ENCODE measurements at regions not wholly inside any gene's neighbourhood (a gene's known extent, or its start where the extent isn't known, plus 50 kb on each side); places are given as distances from the start of the nearest gene placed in this dataset.

DNA sequence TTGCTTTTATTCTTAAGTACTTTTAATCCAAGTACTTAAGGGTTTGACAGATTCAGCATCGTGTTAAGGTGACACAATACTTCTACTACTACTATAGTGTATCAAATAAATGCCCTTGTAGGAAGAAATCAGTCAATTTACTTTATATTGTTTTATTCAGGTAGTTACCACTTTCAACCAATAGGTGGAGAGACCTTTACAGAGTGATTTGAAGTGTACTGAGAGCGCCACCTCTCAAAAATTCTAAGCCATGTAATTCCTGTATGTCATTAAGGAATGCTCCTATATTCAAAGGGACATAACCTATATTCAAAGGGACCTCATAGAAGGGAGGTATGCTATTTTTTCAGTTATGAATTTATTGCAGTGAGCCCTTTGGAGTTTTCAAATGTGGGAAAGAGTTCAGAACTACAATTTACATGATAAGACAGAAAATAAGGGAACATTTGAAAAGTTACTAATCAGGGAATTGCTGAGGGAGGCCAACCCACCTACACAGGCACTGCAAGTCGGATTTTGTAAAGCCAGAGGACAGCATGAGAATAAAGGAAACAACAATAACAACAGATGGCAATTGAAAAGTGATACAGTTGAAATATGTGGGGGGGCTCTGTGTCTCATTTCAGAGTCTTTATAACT is 955.6 kb downstream of the TBC1D32 start (continued):
- TF ChIP-seq, protein P1, sequence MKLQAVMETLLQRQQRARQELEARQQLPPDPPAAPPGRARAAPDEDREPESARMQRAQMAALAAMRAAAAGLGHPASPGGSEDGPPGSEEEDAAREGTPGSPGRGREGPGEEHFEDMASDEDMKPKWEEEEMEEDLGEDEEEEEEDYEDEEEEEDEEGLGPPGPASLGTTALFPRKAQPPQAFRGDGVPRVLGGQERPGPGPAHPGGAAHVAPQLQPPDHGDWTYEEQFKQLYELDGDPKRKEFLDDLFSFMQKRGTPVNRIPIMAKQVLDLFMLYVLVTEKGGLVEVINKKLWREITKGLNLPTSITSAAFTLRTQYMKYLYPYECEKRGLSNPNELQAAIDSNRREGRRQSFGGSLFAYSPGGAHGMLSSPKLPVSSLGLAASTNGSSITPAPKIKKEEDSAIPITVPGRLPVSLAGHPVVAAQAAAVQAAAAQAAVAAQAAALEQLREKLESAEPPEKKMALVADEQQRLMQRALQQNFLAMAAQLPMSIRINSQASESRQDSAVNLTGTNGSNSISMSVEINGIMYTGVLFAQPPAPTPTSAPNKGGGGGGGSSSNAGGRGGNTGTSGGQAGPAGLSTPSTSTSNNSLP (IDR thresholded peaks at IDR 0.05; ENCODE audit: low read depth, low read length), result peak; percentile 91
- TF ChIP-seq, protein P2, sequence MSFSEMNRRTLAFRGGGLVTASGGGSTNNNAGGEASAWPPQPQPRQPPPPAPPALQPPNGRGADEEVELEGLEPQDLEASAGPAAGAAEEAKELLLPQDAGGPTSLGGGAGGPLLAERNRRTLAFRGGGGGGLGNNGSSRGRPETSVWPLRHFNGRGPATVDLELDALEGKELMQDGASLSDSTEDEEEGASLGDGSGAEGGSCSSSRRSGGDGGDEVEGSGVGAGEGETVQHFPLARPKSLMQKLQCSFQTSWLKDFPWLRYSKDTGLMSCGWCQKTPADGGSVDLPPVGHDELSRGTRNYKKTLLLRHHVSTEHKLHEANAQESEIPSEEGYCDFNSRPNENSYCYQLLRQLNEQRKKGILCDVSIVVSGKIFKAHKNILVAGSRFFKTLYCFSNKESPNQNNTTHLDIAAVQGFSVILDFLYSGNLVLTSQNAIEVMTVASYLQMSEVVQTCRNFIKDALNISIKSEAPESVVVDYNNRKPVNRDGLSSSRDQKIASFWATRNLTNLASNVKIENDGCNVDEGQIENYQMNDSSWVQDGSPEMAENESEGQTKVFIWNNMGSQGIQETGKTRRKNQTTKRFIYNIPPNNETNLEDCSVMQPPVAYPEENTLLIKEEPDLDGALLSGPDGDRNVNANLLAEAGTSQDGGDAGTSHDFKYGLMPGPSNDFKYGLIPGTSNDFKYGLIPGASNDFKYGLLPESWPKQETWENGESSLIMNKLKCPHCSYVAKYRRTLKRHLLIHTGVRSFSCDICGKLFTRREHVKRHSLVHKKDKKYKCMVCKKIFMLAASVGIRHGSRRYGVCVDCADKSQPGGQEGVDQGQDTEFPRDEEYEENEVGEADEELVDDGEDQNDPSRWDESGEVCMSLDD (CRISPR knock-in tag; IDR thresholded peaks at IDR 0.05; ENCODE audit: borderline replicate concordance), result no peak
- TF ChIP-seq, protein P3, sequence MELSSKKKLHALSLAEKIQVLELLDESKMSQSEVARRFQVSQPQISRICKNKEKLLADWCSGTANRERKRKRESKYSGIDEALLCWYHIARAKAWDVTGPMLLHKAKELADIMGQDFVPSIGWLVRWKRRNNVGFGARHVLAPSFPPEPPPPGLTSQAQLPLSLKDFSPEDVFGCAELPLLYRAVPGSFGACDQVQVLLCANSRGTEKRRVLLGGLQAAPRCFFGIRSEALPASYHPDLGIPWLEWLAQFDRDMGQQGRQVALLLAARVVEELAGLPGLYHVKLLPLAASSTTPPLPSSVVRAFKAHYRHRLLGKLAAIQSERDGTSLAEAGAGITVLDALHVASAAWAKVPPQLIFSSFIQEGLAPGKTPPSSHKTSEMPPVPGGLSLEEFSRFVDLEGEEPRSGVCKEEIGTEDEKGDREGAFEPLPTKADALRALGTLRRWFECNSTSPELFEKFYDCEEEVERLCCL (CRISPR knock-in tag; IDR thresholded peaks at IDR 0.05; ENCODE audit: borderline replicate concordance), result no peak
- peak; percentile 76 for TF ChIP-seq STAG1 (CRISPR knock-in tag; IDR thresholded peaks at IDR 0.05)

DNA sequence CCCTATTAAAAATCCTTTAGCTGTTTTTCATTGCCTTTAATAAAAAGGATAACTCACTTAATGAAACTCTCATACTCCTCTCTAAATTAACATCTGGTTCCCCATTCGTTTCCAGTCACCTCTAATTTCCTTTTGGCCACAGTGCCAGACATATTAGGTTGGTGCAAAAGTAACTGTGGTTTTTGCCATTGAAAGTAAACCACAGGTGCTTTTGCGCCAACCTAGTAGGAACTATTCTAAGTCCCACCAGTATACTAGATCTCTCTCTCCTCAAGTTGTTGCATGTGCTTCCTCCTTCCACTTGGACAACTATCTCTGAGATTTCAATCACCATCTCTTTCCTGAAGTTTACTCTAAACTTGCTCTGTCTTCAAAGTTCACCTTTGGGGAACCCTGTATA is 961.1 kb downstream of the TBC1D32 start:
- TF ChIP-seq CENPX (CRISPR knock-in tag; IDR thresholded peaks at IDR 0.05) (no peak), RBM39 (IDR thresholded peaks at IDR 0.05; ENCODE audit: low read depth, low read length, poor library complexity, severe bottlenecking) (no peak)
- in situ Hi-C loops (cut with HindIII; ENCODE audit: extremely low pct_ligation_motif_present, low pct_unique_long_range_greater_than_20kb) (no loop called here), intact Hi-C loops (cut with micrococcal nuclease; ENCODE audit: unreplicated experiment) (no loop called here)
- no peak overlapping the region for H3K9ac ChIP-seq (ENCODE audit: insufficient read depth, low read depth, low read length)
- H3K9me3 ChIP-seq (ENCODE audit: low read length), result no peaks in the 10 kb centered on the region
- H2AFZ ChIP-seq (ENCODE audit: low read length), result no peak overlapping the region
- ChIA-PET POLR2A (no interaction called here), CTCF (ENCODE audit: low intra/inter-chr PET ratio, low total read pairs) (no interaction called here)
- no peak overlapping the region for H3K4me3 ChIP-seq (replicated peaks in 1 of 3; ENCODE audit: insufficient read depth in 1 of 3, low read depth in 2 of 3, low read length in 3 of 3)
- H3K27ac ChIP-seq (ENCODE audit: extremely low read length, insufficient read depth, low read length), result no peak overlapping the region
- no peaks in the 10 kb centered on the region for H4K20me1 ChIP-seq (ENCODE audit: insufficient read depth, low read length)
- no peaks in the 10 kb centered on the region for H3K27me3 ChIP-seq (ENCODE audit: control insufficient read depth in 1 of 2, insufficient read depth in 2 of 2, low read length in 2 of 2)
- no peak overlapping the region for H3K4me2 ChIP-seq (ENCODE audit: low read depth, low read length)
- H3K79me2 ChIP-seq (ENCODE audit: insufficient read depth, low read length), result no peaks in the 10 kb centered on the region
- BruUV-seq (replicated peaks), result no TSS peak
- H3K36me3 ChIP-seq (replicated peaks in 1 of 2; ENCODE audit: control insufficient read depth in 1 of 2, insufficient read depth in 2 of 2, low read length in 2 of 2), result no peaks in the 10 kb centered on the region
- no peak for FAIRE-seq
- WGBS (ENCODE audit: low lambda C conversion rate), result 61% methylated on average over 2 of the region's 2 CpGs
- H3K4me1 ChIP-seq (ENCODE audit: insufficient read depth, low read length), result no peaks in the 10 kb centered on the region
- no peak for DNase-seq (ENCODE audit: low spot score)
- no peak for ATAC-seq
